SU-DHL-6 (cell line): ENCODE measurements at regions not wholly inside any gene's neighbourhood (a gene's known extent, or its start where the extent isn't known, plus 50 kb on each side); places are given as distances from the start of the nearest gene placed in this dataset.

Source experiments
- CTCF ChIP-seq: fragments of 200-600 bp; sonication (generic); IDR thresholded peaks from one replicate; pipeline ENCODE4 v1.5.1; 2017; ENCODE audit warnings: antibody characterized with exemption, mild to moderate bottlenecking, low read length, moderate library complexity; ENCODE audit not compliant: insufficient read depth, poor library complexity, severe bottlenecking
- EZH2phosphoT487 ChIP-seq: fragments of 200-600 bp; sonication (generic), shearing (Covaris generic); conservative IDR thresholded peaks from 2 replicates; pipeline ENCODE4 v1.6.1; 2018; ENCODE audit warnings: mild to moderate bottlenecking, antibody characterized with exemption, low read length, moderate library complexity, mixed read lengths

DNA sequence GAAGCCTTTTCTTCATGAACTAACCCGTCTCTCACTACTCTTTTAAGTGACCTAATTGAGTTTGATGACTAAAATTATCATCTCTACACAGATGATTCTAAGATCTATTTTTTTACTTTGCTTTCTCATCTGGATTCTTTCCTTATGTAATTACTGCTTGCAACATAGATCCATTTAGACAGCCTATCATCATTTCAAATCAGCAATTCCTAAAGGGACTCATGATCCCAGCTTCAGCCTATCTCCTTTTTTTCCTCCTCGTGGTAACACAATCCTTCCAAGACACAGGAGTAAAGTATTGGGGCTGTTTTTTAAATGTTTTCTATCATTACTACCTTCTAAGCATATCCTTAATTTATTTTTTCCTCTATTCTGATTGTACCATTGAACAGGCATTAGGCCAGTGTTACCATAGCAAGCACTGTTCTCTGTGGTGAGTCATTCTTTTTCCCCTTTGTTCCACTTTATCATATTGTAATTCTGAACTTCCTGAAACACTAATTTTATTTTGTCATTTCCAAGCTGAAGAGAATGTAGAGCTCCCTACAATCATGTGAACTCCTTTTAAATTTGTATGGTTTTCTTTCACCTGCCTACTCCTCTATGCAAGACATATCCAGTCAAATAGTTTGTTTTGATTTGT, 190.4 kb upstream of the FAR2 start:
- no peak for TF ChIP-seq CTCF
- TF ChIP-seq EZH2phosphoT487, result no peak
